GM12878 (cell line): ENCODE measurements at regions not wholly inside any gene's neighbourhood (a gene's known extent, or its start where the extent isn't known, plus 50 kb on each side); places are given as distances from the start of the nearest gene placed in this dataset.

Source experiments
- ATAC-seq: fragments of 200-7000 bp; cut with Tn5 transposase; 3 replicates; pipeline ENCODE4 v1.9.1; 2020; ENCODE audit warnings: mild to moderate bottlenecking, moderate library complexity
- BruUV-seq: library from RNA; stranded (reverse); fragments of 400-500 nt; replicated peaks from 2 replicates; lab custom pipeline; 2021; lab: Mats Ljungman, UMichigan
- CTCF ChIA-PET: fragments of 300-600 bp; sonication (Branson Sonifier 250); formaldehyde crosslinking; extraction: SDS; loops from one replicate; lab custom pipeline; 2021; ENCODE audit warnings: inconsistent platforms; lab: Yijun Ruan, JAX
- POLR2A ChIA-PET: fragments of 350-600 bp; formaldehyde crosslinking; extraction: SDS; loops from one replicate; lab custom pipeline; 2021; ENCODE audit warnings: inconsistent platforms; lab: Charles Lee
- RAD21 ChIA-PET: fragments of 300-600 bp; sonication (Branson Sonifier 250); formaldehyde crosslinking; loops from one replicate; lab custom pipeline; 2023; ENCODE audit warnings: antibody characterized with exemption; ENCODE audit not compliant: unreplicated experiment; lab: Charles Lee
- SMC1A ChIA-PET: fragments of 300-600 bp; sonication (Branson Sonifier 250); formaldehyde crosslinking; loops from one replicate; lab custom pipeline; 2023; ENCODE audit not compliant: unreplicated experiment, uncharacterized antibody; lab: Charles Lee
- DNase-seq: peaks from one replicate; pipeline ENCODE4 v3.0.0-alpha.2; 2011; ENCODE audit warnings: low read depth, low spot score
- FAIRE-seq: peaks from 3 replicates; lab custom pipeline; 2011; peaks lifted over from hg19 to GRCh38; lab: Jason Lieb, UNC
- H2AFZ ChIP-seq: 2 replicates; pipeline ENCODE4 v1.6.0; 2011; ENCODE audit warnings: low read depth, low read length, control low read depth; ENCODE audit not compliant: control insufficient read depth
- H3K27ac ChIP-seq: 2 replicates; pipeline ENCODE4 v1.5.1; 2011; ENCODE audit warnings: control low read depth; ENCODE audit not compliant: control insufficient read depth, insufficient read depth
- H3K27me3 ChIP-seq, 2 experiments: replicated peaks in 1 of 2; 2 replicates each; pipeline versions ENCODE4 v1.6.0 to v1.6.1; 2011; ENCODE audit warnings: low read length in 1 of 2; ENCODE audit not compliant: control insufficient read depth in 2 of 2, insufficient read depth in 2 of 2
- H3K36me3 ChIP-seq, 2 experiments: 2 replicates each; pipeline ENCODE4 v1.5.1; 2011; ENCODE audit warnings: low read length in 1 of 2; ENCODE audit not compliant: control insufficient read depth in 2 of 2, insufficient read depth in 2 of 2
- H3K4me1 ChIP-seq: 2 replicates; pipeline ENCODE4 v1.6.1; 2011; ENCODE audit warnings: mild to moderate bottlenecking, low read length, moderate library complexity, mixed read lengths; ENCODE audit not compliant: control insufficient read depth, insufficient read depth
- H3K4me2 ChIP-seq: 2 replicates; pipeline ENCODE4 v1.6.0; 2011; ENCODE audit warnings: control low read depth; ENCODE audit not compliant: control insufficient read depth, insufficient read depth
- H3K4me3 ChIP-seq: fragments of 200-600 bp; sonication (generic); 2 replicates; pipeline ENCODE4 v1.5.1; 2016
- H3K79me2 ChIP-seq: 2 replicates; pipeline ENCODE4 v1.6.0; 2011; ENCODE audit warnings: low read length; ENCODE audit not compliant: control insufficient read depth, insufficient read depth
- H3K9ac ChIP-seq: 2 replicates; pipeline ENCODE4 v1.8.0; 2011; ENCODE audit warnings: low read length, control low read depth, mixed read lengths; ENCODE audit not compliant: control insufficient read depth, insufficient read depth
- H3K9me3 ChIP-seq: replicated peaks from 3 replicates; pipeline ENCODE4 v1.5.1; 2011; ENCODE audit warnings: mild to moderate bottlenecking, low read length; ENCODE audit not compliant: control insufficient read depth, insufficient read depth
- H4K20me1 ChIP-seq: 2 replicates; pipeline ENCODE4 v1.6.0; 2011; ENCODE audit not compliant: control insufficient read depth, insufficient read depth
- GABPA ChIP-seq: IDR thresholded peaks from 2 replicates; pipeline ENCODE4 v1.6.1; 2014; ENCODE audit warnings: antibody characterized with exemption, low read depth, mild to moderate bottlenecking, inconsistent platforms
- MEF2B ChIP-seq: fragments of 450-650 bp; IDR thresholded peaks from 2 replicates; pipeline ENCODE4 v1.6.1; 2018; ENCODE audit warnings: mild to moderate bottlenecking, moderate library complexity; ENCODE audit not compliant: partially characterized antibody, poor library complexity, severe bottlenecking
- MYC ChIP-seq: IDR thresholded peaks from 2 replicates; pipeline ENCODE4 v1.6.1; 2011; ENCODE audit warnings: mild to moderate bottlenecking, low read length, moderate library complexity, inconsistent platforms; ENCODE audit not compliant: insufficient read depth, insufficient replicate concordance, insufficient read length, severe bottlenecking
- NFIC ChIP-seq: IDR thresholded peaks from 2 replicates; pipeline ENCODE4 v1.6.1; 2012; ENCODE audit warnings: low read depth, mild to moderate bottlenecking, inconsistent platforms, low read length, moderate library complexity
- NR2C1 ChIP-seq: fragments of 450-650 bp; IDR thresholded peaks from 2 replicates; pipeline ENCODE4 v1.6.1; 2017; ENCODE audit warnings: antibody characterized with exemption, mild to moderate bottlenecking, moderate library complexity
- POU2F2 ChIP-seq: IDR thresholded peaks from 3 replicates; pipeline ENCODE4 v1.6.1; 2011; ENCODE audit warnings: low read depth, mild to moderate bottlenecking, low read length, borderline replicate concordance
- RFX5 ChIP-seq: IDR thresholded peaks from 2 replicates; pipeline ENCODE4 v1.6.1; 2011; ENCODE audit warnings: low read depth, low read length, improper control_type of control experiment
- TBL1XR1 ChIP-seq: IDR thresholded peaks from 2 replicates; pipeline ENCODE4 v1.6.1; 2012; ENCODE audit warnings: low read depth, low read length, improper control_type of control experiment
- WGBS: methylation state at CpG from one replicate; pipeline ENCODE4 v1.1.6; 2016; ENCODE audit warnings: low lambda C conversion rate; ENCODE audit not compliant: insufficient replicate concordance, insufficient coverage; ENCODE audit errors: missing lambda C conversion rate; 5-methylcytosine and 5-hydroxymethylcytosine counted together
- in situ Hi-C: fragments of 300-500 bp; cut with MboI; formaldehyde crosslinking; loops from 9 replicates; pipeline ENCODE4 v1.14.3; 2018; ENCODE audit warnings: mixed read lengths
- intact Hi-C: fragments of 100-400 bp; cut with micrococcal nuclease; formaldehyde crosslinking; loops from one replicate; pipeline ENCODE4 v1.14.2; 2022; ENCODE audit not compliant: unreplicated experiment
- TF ChIP-seq, protein P1 (sequence below): fragments of 450-650 bp; IDR thresholded peaks from 2 replicates; pipeline ENCODE4 v1.6.1; 2017; ENCODE audit warnings: low read depth, mild to moderate bottlenecking, moderate library complexity
- TF ChIP-seq, protein P2 (sequence below): IDR thresholded peaks from 2 replicates; pipeline ENCODE4 v1.6.1; 2012; ENCODE audit warnings: improper control_type of control experiment, low read depth, low read length; ENCODE audit not compliant: insufficient replicate concordance
- TF ChIP-seq, protein P3 (sequence below): IDR thresholded peaks from 2 replicates; pipeline ENCODE4 v1.6.1; 2012; ENCODE audit warnings: low read depth, low read length, improper control_type of control experiment

DNA sequence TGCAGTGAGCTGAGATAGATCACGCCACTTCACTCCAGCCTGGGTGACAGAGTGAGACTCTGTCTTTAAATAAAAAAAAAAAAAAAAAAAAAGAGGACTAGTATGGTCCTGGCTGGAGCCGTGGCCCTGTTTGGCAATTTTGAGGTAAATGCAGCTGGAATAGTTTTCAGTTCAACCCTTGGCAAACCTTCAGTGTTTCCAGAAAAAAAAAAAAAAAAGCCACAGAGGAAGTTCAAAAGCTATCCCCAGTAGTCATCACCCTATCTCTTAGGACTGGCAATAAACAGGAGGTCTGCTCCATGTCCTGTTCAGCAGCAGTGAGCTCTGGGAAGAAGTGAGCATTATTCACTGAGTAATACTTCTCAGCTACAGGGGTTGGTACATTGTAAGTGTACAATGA, 56.8 kb upstream of the ERRFI1 start:
- Histone ChIP-seq H3K9me3 (no peaks in the 10 kb centered on the region), H3K79me2 (no peaks in the 10 kb centered on the region), H3K27ac (no peak overlapping the region), H3K4me2 (no peak overlapping the region), H3K27me3 (no peaks in the 10 kb centered on the region), H4K20me1 (no peaks in the 10 kb centered on the region), H3K4me3 (no peak overlapping the region), H3K36me3 (no peaks in the 10 kb centered on the region), H2AFZ (no peak overlapping the region), H3K9ac (no peak overlapping the region), H3K4me1 (no peaks in the 10 kb centered on the region)
- intact Hi-C loops = no loop called here
- FAIRE-seq (no peak), ATAC-seq (no peak), DNase-seq (no peak)
- ChIA-PET SMC1A (interaction anchor here (1.3 kb wide), 1 partner anchor 68 kb away, joined by 4 read pairs; no protein-coding TSS in a partner anchor), CTCF (interaction anchor here (0.7 to 1.1 kb wide), 2 partner anchors 9 to 232 kb away, joined by 3 to 4 read pairs; no protein-coding TSS in a partner anchor), POLR2A (interaction anchor here (0.7 kb wide), 2 partner anchors 219 to 1937 kb away, joined by 6 to 12 read pairs; no protein-coding TSS in a partner anchor), RAD21 (interaction anchor here (0.7 to 1.4 kb wide), 4 partner anchors 9 to 94 kb away, joined by 4 to 5 read pairs (median 4); no protein-coding TSS in a partner anchor)
- in situ Hi-C loops = no loop called here
- no peak for TF ChIP-seq NFIC
- no peak for TF ChIP-seq POU2F2
- TF ChIP-seq MEF2B = no peak
- TF ChIP-seq, protein P1, sequence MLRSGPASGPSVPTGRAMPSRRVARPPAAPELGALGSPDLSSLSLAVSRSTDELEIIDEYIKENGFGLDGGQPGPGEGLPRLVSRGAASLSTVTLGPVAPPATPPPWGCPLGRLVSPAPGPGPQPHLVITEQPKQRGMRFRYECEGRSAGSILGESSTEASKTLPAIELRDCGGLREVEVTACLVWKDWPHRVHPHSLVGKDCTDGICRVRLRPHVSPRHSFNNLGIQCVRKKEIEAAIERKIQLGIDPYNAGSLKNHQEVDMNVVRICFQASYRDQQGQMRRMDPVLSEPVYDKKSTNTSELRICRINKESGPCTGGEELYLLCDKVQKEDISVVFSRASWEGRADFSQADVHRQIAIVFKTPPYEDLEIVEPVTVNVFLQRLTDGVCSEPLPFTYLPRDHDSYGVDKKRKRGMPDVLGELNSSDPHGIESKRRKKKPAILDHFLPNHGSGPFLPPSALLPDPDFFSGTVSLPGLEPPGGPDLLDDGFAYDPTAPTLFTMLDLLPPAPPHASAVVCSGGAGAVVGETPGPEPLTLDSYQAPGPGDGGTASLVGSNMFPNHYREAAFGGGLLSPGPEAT = no peak
- TF ChIP-seq, protein P2, sequence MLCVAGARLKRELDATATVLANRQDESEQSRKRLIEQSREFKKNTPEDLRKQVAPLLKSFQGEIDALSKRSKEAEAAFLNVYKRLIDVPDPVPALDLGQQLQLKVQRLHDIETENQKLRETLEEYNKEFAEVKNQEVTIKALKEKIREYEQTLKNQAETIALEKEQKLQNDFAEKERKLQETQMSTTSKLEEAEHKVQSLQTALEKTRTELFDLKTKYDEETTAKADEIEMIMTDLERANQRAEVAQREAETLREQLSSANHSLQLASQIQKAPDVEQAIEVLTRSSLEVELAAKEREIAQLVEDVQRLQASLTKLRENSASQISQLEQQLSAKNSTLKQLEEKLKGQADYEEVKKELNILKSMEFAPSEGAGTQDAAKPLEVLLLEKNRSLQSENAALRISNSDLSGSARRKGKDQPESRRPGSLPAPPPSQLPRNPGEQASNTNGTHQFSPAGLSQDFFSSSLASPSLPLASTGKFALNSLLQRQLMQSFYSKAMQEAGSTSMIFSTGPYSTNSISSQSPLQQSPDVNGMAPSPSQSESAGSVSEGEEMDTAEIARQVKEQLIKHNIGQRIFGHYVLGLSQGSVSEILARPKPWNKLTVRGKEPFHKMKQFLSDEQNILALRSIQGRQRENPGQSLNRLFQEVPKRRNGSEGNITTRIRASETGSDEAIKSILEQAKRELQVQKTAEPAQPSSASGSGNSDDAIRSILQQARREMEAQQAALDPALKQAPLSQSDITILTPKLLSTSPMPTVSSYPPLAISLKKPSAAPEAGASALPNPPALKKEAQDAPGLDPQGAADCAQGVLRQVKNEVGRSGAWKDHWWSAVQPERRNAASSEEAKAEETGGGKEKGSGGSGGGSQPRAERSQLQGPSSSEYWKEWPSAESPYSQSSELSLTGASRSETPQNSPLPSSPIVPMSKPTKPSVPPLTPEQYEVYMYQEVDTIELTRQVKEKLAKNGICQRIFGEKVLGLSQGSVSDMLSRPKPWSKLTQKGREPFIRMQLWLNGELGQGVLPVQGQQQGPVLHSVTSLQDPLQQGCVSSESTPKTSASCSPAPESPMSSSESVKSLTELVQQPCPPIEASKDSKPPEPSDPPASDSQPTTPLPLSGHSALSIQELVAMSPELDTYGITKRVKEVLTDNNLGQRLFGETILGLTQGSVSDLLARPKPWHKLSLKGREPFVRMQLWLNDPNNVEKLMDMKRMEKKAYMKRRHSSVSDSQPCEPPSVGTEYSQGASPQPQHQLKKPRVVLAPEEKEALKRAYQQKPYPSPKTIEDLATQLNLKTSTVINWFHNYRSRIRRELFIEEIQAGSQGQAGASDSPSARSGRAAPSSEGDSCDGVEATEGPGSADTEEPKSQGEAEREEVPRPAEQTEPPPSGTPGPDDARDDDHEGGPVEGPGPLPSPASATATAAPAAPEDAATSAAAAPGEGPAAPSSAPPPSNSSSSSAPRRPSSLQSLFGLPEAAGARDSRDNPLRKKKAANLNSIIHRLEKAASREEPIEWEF = no peak
- TF ChIP-seq RFX5 = no peak
- no peak for TF ChIP-seq TBL1XR1
- no peak for TF ChIP-seq MYC
- TF ChIP-seq, protein P3, sequence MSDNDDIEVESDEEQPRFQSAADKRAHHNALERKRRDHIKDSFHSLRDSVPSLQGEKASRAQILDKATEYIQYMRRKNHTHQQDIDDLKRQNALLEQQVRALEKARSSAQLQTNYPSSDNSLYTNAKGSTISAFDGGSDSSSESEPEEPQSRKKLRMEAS = no peak
- TF ChIP-seq GABPA = no peak
- TF ChIP-seq NR2C1 = no peak
- BruUV-seq = no TSS peak
- 25% methylated on average over 2 of the region's 2 CpGs for WGBS
